Smooth muscle cell (in vitro differentiated cells): ENCODE measurements at regions not wholly inside any gene's neighbourhood (a gene's known extent, or its start where the extent isn't known, plus 50 kb on each side); places are given as distances from the start of the nearest gene placed in this dataset.
"Not testable (repeated sequence)": the region's sequence is repeated elsewhere in the genome, so short reads cannot be mapped to it uniquely, and the experiment has no call there.

Experiments used
- DNase-seq: peaks from one replicate; lab custom pipeline; 2025; ENCODE audit not compliant: unreplicated experiment; lab: John Stamatoyannopoulos, UW
- H2AFZ ChIP-seq: fragments of 200-600 bp; sonication (generic); 2 replicates; pipeline ENCODE4 v1.6.0; 2016; ENCODE audit warnings: antibody characterized with exemption, low read depth, mild to moderate bottlenecking
- H3F3A ChIP-seq: fragments of 200-600 bp; sonication (generic); 2 replicates; pipeline ENCODE4 v1.6.0; 2017; ENCODE audit warnings: antibody characterized with exemption, low read depth
- H3K27ac ChIP-seq: fragments of 200-600 bp; sonication (generic); 2 replicates; pipeline ENCODE4 v1.5.1; 2016; ENCODE audit warnings: low read depth, mild to moderate bottlenecking
- H3K27me3 ChIP-seq: fragments of 200-600 bp; sonication (generic); 2 replicates; pipeline ENCODE4 v1.6.1; 2016; ENCODE audit warnings: low read depth, mild to moderate bottlenecking
- H3K36me3 ChIP-seq: fragments of 200-600 bp; sonication (generic); 2 replicates; pipeline ENCODE4 v1.5.1; 2016; ENCODE audit warnings: low read depth
- H3K4me1 ChIP-seq: fragments of 200-600 bp; sonication (generic); 2 replicates; pipeline ENCODE4 v1.5.1; 2016; ENCODE audit warnings: low read depth
- H3K4me2 ChIP-seq: fragments of 200-600 bp; sonication (generic); 2 replicates; pipeline ENCODE4 v1.6.0; 2016; ENCODE audit warnings: mild to moderate bottlenecking
- H3K4me3 ChIP-seq: fragments of 200-600 bp; sonication (generic); 2 replicates; pipeline ENCODE4 v1.5.1; 2016; ENCODE audit warnings: mild to moderate bottlenecking
- H3K79me2 ChIP-seq: fragments of 200-600 bp; sonication (generic); 2 replicates; pipeline ENCODE4 v1.6.0; 2016; ENCODE audit warnings: low read depth, mild to moderate bottlenecking
- H3K9ac ChIP-seq: fragments of 200-600 bp; sonication (generic); 2 replicates; pipeline ENCODE4 v1.6.0; 2016; ENCODE audit warnings: low read depth
- H3K9me3 ChIP-seq: fragments of 200-600 bp; sonication (generic); replicated peaks from 2 replicates; pipeline ENCODE4 v1.5.1; 2016; ENCODE audit warnings: low read depth
- H4K20me1 ChIP-seq: fragments of 200-600 bp; sonication (generic); 2 replicates; pipeline ENCODE4 v1.6.0; 2016; ENCODE audit warnings: low read depth
- WGBS: methylation state at CpG from one replicate; pipeline ENCODE4 v1.1.7; 2016; ENCODE audit warnings: low lambda C conversion rate; 5-methylcytosine and 5-hydroxymethylcytosine counted together
- TF ChIP-seq, protein P1 (sequence below): fragments of 200-600 bp; sonication (generic); IDR thresholded peaks from 2 replicates; pipeline ENCODE4 v1.5.1; 2017; ENCODE audit warnings: borderline replicate concordance, mild to moderate bottlenecking, antibody characterized with exemption; ENCODE audit not compliant: insufficient read depth, poor library complexity, severe bottlenecking

GRCh38 chr1:195723796-195724194 lies 884.4 kb downstream of the KCNT2 start:
- Histone ChIP-seq H4K20me1 (no peaks in the 10 kb centered on the region), H2AFZ (no peak overlapping the region), H3F3A (no peaks in the 10 kb centered on the region), H3K27me3 (no peaks in the 10 kb centered on the region), H3K4me2 (no peak overlapping the region), H3K4me1 (peaks cover 5% of the 10 kb centered on the region), H3K9ac (no peak overlapping the region), H3K36me3 (no peaks in the 10 kb centered on the region), H3K4me3 (no peak overlapping the region), H3K9me3 (no peaks in the 10 kb centered on the region), H3K79me2 (no peaks in the 10 kb centered on the region), H3K27ac (no peak overlapping the region)
- no peak for DNase-seq
- TF ChIP-seq, protein P1, sequence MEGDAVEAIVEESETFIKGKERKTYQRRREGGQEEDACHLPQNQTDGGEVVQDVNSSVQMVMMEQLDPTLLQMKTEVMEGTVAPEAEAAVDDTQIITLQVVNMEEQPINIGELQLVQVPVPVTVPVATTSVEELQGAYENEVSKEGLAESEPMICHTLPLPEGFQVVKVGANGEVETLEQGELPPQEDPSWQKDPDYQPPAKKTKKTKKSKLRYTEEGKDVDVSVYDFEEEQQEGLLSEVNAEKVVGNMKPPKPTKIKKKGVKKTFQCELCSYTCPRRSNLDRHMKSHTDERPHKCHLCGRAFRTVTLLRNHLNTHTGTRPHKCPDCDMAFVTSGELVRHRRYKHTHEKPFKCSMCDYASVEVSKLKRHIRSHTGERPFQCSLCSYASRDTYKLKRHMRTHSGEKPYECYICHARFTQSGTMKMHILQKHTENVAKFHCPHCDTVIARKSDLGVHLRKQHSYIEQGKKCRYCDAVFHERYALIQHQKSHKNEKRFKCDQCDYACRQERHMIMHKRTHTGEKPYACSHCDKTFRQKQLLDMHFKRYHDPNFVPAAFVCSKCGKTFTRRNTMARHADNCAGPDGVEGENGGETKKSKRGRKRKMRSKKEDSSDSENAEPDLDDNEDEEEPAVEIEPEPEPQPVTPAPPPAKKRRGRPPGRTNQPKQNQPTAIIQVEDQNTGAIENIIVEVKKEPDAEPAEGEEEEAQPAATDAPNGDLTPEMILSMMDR, result no peak
- WGBS, result 72% methylated on average over 4 of the region's 4 CpGs

DNA sequence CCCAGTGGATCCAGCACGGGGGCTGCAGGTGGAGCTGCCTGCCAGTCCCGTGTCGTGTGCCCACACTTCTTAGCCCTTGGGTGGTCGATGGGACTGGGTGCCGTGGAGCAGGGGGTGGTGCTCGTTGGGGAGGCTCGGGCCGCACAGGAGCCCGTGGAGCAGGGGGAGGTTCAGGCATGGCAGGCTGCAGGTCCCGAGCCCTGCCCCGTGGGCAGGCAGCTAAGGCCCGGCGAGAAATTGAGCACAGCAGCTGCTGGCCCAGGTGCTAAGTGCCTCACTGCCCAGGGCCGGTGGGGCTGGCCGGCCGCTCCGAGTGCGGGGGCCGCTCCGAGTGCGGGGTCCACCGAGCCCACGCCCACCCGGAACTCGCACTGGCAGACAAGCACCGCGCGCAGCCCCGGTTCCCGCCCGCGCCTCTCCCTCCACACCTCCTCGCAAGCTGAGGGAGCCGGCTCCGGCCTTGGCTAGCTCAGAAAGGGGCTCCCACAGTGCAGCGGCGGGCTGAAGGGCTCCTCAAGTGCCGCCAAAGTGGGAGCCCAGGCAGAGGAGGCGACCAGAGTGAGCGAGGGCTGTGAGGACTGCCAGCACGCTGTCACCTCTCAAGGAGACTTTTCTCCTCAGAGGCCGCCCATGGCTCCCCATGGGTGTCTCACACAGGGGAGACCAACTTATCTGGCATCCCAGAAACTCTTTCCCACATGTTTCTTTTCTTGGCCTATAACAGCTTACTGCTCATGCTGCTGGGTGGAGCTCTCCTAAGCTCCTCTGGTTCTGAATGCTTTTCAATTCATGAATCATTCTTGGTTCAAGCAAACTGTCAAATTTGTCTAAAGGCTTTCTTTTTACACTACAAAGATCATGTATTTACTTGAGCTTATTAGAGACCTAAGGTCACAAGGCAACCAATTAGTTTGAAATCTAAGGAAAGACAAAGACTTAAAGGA lies 885.1 kb downstream of the KCNT2 start:
- not testable (repeated sequence) for H3K4me2 ChIP-seq, H3K27me3 ChIP-seq, H3K4me3 ChIP-seq, H4K20me1 ChIP-seq, DNase-seq, H3F3A ChIP-seq, H3K27ac ChIP-seq, H3K36me3 ChIP-seq, H3K4me1 ChIP-seq, H3K9ac ChIP-seq, H2AFZ ChIP-seq, H3K9me3 ChIP-seq, H3K79me2 ChIP-seq
- WGBS, result 94% methylated on average over 19 of the region's 42 CpGs

- not testable (repeated sequence) for H3K4me1 ChIP-seq, H3K9ac ChIP-seq, H2AFZ ChIP-seq, H3K27me3 ChIP-seq, H3K4me2 ChIP-seq, H4K20me1 ChIP-seq, H3K27ac ChIP-seq, H3K9me3 ChIP-seq, DNase-seq, H3F3A ChIP-seq, H3K36me3 ChIP-seq, H3K4me3 ChIP-seq, H3K79me2 ChIP-seq
- 83% methylated on average over 6 of the region's 6 CpGs for WGBS
Observed at GRCh38 chr1:195722146-195722545, 886.1 kb downstream of the KCNT2 start.

GRCh38 chr1:195721210-195721971 lies 886.8 kb downstream of the KCNT2 start:
- DNase-seq, result no peak
- TF ChIP-seq, protein P1, result no peak
- Histone ChIP-seq H4K20me1 (no peaks in the 10 kb centered on the region), H3K79me2 (no peaks in the 10 kb centered on the region), H3K36me3 (no peaks in the 10 kb centered on the region), H3K9me3 (no peaks in the 10 kb centered on the region), H3K4me1 (peaks cover 5% of the 10 kb centered on the region), H3K27ac (no peak overlapping the region), H3F3A (no peaks in the 10 kb centered on the region), H3K9ac (no peak overlapping the region), H2AFZ (no peak overlapping the region), H3K4me2 (no peak overlapping the region), H3K4me3 (no peak overlapping the region), H3K27me3 (no peaks in the 10 kb centered on the region)
- WGBS, result 85% methylated on average over 14 of the region's 14 CpGs
